GM19438 (cell line): ENCODE measurements at regions not wholly inside any gene's neighbourhood (a gene's known extent, or its start where the extent isn't known, plus 50 kb on each side); places are given as distances from the start of the nearest gene placed in this dataset.

Source experiments
- ATAC-seq: cut with Tn5 transposase; IDR thresholded peaks from one replicate; pipeline ENCODE4 v1.9.1; 2021; ENCODE audit warnings: low read depth; ENCODE audit not compliant: unreplicated experiment

DNA sequence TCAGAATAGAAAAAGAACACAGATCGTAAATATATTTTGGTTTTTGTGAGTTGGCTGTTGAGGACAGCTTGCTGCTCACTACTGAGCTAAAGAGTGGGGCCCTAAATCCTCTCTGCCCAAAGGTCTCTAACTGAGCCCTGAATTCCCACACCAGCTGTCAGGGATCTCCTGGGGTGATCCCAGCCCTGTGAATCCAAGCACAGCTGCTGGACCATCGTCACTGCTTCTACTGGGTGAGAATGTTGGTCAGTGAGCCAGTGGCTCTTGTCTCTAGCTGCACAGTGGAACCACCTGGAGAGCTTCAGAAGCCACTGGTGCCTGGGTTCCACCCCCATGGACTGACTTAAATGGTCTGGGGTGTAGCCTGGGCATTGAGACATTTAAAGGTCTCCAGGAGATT, 90.5 kb upstream of the IL12A start:
- ATAC-seq = no peak

DNA sequence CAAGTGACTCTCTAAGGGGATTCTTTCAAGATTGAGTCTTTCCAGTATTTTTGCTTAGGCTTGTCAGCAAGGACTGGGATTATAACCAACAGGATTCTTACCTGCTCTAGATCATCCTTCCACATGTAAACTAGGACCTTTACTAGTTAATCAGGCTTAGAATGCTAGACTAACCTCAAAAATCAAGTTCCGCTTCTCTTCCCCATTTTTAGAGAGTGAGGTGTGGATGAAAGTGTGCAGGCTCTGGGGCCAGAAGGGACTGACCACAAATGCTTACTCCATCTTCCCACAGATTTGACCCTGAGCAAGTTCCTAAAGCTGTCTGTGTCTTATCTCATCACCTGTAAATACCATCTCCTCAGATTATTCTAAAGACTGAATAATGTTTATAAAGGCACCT, 89.5 kb upstream of the IL12A start:
- ATAC-seq = no peak

DNA sequence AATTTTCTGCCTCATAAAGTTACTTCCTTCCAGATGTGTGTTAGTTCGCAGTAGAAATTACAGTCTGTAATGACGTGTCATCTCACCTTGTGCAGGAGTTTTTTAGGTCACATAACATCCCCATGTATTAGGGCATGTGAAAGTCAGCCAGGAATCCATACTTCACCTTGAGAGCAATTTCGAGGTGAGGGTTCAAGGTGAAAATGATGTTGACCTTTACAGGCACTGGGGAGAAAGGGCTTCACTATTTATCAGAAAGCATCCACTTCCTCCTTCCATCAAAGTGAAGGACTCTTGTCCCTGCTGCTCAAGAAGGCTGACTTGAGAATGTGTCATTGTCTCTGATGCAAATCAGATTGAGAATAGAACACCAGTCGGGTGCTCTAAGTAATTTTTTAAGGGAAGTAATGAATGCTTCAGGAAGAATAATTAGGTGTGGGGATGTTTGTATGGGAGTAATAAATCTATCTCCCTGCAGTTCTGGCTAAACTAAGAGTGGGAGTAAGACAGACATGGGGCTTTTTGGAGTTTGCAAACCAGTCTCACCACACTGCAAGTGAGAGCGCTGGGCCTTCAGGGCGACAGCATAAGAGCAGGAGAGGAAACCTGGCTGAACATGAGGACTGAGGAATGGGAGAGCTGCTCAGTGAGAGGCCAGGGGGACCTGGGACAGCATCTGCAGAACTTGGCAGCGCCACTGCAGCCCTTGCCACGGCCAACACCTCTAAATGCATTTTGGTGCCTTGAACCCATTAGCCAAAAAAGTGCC, 85.9 kb upstream of the IL12A start:
- ATAC-seq = peak; percentile 52

DNA sequence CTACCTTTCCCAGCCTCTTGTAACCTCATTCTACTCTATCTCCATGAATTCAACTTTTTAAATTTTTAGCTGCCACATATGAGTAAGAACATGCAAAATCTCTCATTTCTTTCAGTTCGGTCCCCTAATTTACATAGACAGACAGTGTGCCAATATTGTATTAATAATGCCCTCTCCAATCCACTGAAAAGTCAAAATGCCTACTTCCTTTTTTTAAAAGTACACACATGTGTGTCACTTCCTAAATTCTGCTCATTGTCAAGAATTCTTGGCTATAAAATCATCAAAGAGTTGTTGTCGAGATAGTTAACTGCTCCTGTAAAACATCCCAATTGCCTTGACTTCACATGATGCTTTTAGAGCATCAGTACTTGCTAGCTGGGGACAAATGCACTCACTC, 84.2 kb upstream of the IL12A start:
- ATAC-seq = no peak

DNA sequence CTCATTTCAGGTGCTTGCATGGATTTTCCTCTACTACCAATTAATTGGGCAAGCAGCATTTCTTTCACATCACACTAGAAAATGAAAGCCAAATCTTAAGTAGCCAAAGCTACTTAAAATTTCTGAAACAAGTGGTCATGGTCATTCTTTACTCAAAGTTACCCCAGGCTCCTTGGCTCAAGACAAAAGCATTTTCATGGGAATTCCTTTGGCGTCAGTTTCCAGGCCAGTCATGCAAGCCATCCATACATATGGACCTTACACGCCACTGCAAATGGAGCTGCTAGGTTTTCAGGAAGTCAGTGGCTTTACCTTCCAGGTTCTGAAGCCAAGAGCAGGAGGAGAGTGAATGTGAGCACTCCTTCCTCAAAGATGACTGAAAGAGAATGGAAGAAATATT, 83.7 kb upstream of the IL12A start:
- ATAC-seq = no peak

DNA sequence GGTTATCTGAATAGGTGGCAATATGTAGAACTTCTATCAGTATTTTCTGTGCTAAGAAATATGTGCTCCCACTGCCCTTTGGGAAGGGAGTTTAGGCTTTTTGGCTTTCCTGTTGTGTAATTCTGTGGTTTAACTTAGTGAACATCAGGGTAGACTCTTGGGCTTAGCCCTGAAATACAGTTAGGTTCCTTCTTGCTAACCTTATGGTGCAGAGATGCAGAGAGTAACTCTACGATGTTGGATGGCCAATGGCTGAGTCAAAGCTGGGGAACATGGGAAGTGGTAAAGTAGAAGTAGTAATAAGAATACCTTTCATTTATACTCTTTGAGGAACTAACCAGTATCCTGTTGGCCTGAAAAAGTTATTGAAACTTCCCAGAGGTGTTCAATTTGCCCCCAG, 80.8 kb upstream of the IL12A start:
- ATAC-seq = no peak

DNA sequence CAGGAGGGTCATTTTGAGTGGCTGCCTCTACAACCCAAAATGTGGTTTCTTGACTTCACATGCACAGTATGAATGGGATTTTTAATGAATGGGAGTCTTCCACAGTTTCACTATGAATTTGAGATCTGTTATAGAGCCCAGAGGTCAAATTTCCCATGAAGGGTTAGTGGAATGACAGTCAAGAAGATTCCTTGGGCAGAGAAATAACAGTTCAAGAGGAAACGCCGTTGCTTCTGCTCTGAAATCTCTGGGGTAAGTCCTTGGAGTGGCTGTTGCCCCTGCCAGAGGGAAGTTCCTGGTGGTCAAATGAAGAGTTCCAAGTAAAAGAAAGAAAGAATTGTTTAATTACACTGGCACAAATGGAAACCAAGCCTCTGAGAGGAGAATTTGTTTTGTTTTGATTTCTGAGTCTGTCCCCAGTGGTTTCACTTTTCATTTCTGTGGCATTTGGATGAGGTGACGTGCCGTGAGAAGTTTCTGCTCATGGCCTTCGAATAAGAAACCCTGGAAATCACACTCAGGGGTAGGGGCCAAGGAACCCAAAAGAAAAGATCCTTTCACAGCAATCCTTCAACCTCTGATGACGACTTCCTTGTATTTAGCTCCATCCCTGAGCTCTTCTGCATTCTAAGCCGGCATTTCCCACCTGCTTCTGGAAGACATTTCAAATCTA, 77.5 kb upstream of the IL12A start:
- peak; percentile 73 for ATAC-seq

DNA sequence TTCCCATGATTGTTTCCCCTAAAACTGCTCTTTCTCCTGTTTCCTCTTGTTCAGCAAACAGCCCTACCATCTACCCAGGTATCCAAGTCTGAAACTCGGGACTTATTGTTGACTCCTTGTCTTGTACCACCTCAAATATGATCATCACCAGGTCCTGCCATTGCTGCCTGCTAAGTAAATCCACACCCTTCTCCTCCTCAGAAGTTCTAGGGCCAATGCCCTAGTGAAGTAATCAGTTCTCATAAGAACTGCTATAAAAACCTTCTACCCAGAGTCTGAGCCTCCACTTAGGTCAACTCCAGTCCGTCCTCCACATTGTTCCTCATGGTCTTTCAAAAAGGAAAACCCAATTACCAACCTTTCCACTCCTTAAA, 77.0 kb upstream of the IL12A start:
- no peak for ATAC-seq

DNA sequence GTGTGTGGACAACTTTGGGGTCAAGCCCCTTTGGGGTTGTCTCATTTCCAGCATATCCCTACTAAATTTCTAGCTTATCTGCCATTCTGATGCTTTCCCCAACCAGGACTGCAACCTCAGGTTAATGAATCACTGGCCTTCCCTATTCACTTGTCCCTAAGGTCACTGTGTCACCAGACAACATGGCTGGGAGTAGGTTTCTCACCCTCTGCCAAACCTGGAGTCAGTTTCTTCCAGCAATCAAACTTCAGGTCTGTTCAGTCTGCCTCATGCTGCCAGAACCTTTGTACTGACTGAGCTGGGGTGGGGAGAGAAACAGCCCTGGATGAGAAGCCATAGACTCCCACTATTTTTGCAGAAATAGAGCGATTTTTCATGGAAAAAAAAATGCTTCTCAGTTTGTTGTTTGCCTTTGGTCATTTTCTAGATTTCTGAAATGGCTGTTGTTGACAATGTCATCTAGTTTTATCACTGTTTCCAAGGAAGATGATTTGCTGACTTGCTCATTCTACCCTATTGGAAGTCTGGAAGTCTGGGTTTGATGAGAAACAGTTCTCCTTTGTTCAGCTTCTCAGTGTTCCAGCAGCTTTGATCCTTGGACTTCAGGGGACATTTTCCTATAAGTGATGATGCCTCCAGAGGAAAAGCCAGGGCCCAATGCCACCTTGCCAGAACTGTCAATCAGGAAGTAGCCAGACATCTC, 74.8 kb upstream of the IL12A start:
- ATAC-seq = no peak

DNA sequence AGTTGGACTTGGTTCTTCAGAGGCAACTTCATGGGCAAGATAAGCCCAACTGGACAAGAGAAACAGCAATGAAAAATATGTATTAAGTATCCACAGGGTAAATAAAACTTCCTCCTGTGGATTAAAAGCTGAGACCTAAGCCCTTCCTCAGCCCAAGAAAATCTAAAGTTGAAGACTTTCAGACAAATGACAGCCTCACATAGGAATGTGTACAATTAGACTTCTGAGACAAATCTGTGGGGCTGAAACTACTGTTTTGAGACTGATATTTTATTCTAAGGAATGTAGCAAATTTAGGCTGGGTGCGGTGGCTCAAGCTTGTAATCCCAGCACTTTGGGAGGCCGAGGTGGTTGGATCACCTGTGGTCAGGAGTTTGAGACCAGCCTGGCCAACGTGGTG, 74.2 kb upstream of the IL12A start:
- ATAC-seq = no peak

DNA sequence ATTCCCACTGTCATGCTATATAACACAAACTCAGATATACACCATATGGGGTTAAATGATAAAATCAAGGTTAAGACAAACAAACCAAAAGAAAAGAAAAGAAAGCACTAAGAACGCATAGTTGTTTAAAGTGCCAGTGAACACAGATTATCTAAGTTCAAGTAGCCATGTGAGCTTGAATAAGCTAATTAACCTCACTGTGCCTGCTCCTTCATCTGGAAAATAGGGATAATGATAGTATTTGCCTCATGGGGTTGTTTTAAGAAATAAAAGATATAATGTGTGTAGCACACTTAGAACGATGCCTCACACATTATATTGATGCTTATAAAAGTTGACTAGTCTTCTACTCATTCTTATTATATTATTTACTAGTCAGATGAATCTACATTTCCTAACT, 72.6 kb upstream of the IL12A start:
- no peak for ATAC-seq

DNA sequence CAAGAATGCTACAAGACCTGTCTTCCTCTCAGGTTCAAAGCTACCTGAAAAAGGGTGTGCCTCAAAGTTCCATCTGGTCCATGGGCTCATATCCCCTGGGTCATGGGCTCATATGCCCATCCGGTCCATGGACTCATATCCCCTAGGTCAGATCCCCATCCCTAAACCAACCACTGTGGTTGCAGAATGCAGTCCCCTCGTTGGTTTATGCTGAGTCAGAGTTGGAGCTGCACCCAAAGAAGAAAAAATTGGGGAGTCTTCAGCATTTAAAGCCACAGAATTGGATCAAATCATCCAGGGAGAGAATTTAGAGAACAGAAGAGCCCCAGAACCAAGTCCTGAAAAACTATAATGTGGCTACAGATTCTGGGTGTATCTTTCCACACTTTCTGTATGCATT, 71.5 kb upstream of the IL12A start:
- no peak for ATAC-seq

DNA sequence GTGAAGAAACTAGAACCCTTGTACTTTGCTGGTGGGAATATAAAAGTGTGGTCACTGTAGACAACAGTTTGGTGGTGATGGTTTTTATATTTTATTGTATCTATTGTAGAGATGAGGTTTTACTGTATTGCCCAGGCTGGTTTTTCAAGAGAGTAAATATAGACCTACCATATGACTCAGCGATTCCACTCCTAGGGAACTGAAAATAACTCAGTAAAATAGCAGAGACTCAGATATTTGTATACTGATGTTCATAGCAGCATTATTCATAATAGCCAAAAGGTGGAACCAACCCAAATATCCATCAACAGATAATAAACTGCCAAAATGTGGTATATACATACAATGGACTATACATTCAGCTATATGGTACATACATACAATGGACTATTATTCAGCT, 68.8 kb upstream of the IL12A start:
- peak; percentile 52 for ATAC-seq

DNA sequence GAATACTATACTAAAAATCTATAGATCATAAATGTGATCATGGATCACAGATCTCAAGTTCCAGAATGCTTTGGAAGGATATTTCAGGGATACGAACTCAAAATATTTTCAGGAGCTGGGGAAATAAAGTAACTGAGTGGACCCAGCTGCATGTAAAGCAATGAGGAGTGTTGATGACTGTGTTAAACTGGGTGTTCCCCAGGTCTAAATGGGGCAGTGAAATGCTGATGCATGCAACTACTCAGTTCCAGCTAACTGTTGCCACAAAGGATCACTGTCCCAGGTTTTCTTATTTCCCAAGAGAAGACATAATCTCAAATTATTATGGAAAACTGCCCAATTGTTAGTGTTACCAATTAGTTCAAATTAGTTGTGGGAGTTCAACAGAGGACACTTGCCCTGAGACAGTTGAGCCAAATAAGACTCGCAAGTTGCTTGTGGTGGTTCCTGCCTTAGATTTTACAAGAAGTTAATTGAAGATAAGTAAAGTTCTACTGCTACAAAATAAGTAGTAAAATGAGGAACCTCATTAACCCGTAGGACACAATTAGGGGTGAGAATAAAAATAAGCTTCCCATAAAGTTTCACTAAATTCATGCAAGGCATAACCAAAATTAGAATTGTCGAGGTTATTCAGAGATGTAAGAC, 66.3 kb upstream of the IL12A start:
- no peak for ATAC-seq

DNA sequence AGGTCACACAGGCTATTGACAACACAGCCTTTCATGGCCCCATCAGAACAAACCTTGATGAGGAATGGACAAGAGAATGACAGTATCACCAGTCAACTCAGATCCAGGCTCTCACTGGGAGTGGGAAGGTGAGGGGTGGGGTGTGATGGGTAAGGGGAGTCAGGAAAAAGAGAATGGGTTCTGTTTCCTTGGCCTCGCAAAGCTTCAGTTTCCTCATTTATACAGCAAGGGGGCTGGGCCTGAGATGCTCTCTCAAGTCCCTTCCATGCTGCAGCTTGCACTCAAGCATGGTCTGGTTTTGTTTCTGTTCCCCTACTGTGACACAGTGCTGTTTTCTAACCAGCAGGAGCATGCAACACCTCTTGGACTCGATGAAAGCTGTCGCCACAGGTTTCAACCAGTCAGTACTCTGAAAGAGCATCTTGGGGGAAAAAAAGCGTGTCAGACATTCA, 65.7 kb upstream of the IL12A start:
- ATAC-seq = peak; percentile 95

DNA sequence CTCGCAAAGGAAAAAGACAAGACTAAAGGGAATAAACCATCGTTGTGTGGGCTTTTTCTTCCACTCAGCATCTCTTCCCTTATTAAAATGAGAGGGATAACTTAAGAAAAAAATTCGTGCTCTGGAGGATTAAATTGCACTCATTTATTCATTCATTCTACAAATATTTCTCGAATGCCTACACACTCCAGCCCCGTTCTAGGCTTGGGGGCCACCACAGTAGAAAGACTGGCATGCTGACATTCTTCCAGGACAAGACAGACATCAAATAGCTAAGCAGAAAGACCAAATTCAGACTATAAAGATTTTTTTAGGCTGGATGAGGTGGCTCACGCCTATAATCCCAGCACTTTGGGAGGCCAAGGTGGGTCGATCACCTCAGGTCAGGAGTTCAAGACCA, 65.3 kb upstream of the IL12A start:
- no peak for ATAC-seq

DNA sequence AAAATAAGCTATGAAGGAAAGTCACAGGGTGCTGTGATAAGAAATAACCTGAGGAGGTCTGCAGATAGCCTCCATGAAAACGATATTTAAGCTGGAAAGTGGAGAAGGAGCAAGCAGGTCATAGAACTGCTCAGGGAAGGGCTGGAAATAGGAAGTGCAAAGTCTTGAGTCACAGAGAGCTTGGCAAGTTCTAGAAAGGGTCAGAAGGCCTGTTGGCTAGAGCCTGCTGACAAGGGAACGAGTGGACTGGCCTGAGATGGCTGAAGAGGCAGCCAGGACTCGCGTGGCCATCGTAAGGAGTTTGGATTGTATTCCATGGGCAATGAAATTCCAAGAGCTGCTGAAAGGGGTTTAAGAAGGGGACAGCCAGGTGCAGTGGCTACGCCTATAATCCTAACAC, 64.7 kb upstream of the IL12A start:
- ATAC-seq = no peak

DNA sequence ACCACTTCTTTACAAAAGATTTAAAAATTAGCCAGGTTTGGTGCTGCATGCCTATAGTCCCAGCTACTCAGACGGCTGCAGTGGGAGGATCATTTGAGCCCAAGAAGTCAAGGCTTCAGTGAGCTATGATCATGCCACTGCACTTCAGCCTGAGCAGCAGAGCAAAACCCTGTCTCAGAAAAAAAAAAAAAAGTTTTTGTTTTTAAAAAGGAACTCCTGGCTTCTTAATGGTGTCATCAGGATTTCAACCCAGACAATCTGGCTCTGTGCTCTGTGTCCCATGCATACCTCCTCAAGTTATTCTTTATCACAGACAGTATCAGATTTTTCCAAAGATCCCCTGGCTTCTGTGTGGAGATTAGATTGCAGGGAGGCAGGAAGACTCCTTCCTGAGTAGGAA, 64.2 kb upstream of the IL12A start:
- no peak for ATAC-seq

DNA sequence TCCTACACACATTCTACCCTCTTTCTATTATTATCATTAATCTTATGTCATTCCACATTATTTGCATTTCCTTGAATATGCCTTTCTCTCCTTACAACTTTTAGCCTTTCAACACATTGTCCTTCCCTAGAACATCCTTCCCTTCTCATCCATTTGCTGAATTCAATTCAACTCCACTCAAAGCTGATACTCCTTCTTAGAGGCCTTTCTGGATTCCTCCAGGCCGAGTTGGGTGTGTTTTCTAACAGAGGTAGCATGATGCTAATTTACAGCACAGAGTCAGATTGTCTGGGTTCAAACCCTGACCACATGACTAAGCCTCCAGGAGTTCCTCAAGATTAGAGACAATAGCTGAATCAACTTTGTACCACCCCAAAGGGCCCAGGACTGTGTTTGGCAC, 63.4 kb upstream of the IL12A start:
- no peak for ATAC-seq

DNA sequence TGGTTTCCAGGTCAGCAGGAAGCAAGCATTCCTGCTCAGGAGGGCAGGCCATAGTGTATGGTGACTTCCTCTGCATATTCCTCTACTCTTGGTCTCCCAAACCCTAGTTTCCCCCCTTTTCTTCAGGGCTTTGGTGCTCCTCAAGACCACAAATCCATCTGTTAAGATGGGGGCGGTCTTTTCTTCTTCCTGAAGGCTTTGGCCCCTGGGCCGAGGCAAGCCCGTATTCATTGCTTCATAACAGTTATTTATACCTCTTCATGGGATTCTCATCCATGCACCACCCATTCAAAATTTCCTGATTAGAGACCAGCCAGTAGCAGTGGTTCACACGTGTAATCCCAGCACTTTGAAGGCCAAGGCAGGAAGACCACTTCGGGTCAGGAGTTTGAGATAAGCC, 62.1 kb upstream of the IL12A start:
- no peak for ATAC-seq

DNA sequence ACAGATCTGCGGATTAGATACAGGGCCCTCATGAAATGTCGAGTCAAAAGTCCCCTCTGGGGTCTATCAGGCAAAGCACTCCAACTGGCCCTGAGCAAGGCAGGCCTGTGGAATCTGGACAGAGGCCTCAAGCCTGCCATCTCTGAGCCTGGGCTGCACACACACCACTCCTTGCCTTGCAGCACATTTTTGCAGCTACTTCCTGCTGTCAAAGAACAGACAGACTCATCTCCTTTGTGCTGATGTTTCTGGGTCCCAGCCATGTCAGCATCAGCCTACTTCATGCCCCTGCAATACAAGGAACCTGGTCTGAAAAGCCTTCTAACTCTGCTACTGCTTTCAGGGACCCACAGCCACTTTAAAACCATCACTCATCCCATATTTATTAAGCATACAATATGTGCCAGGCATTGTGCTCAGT, 60.6 kb upstream of the IL12A start:
- ATAC-seq = no peak
